ENCODE measurements at regions not wholly inside any gene's neighbourhood (a gene's known extent, or its start where the extent isn't known, plus 50 kb on each side); places are given as distances from the start of the nearest gene placed in this dataset.
A peak's percentile ranks its signal among the peaks of the same experiment; 100 is the strongest.

DNA sequence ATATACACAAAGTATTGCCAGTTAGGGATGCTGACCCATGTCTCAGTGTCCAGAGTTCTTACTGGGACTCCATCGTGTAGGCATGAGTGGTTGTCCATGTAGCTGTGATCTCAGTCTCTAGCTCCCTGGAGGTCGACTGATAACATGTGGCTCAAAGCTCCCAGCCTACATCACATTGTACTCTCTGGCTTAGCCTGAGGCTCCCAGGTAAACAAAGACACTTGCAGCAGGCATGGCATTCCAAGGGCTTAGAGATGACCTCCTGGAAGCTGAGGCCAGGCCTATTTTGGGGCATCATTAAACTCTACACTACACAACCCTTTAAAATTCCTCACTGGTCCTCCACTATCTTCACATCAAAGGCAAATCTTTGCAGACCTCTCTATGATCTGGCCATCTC lies 100.8 kb upstream of the DOCK1 start:
- no peak for DNase-seq (ENCODE audit: low read depth in 6 of 9, low spot score in 9 of 9)
- no peaks in the 10 kb centered on the region for H3K36me3 ChIP-seq (ENCODE audit: control insufficient read depth in 2 of 2, insufficient read depth in 2 of 2, low read length in 1 of 2)
- H3K4me3 ChIP-seq (ENCODE audit: low read length in 2 of 2): no peak overlapping the region
- H3K4me1 ChIP-seq (ENCODE audit: control insufficient read depth in 2 of 2, insufficient read depth in 2 of 2, low read length in 2 of 2): no peaks in the 10 kb centered on the region
- WGBS: 86% methylated on average over 2 of the region's 2 CpGs
- no peak overlapping the region for H3K27ac ChIP-seq (ENCODE audit: low read depth in 1 of 2, low read length in 1 of 2)
- no peaks in the 10 kb centered on the region for H3K27me3 ChIP-seq (ENCODE audit: control insufficient read depth in 2 of 2, insufficient read depth in 1 of 2, low read length in 1 of 2)
- no peaks in the 10 kb centered on the region for H3K9me3 ChIP-seq (ENCODE audit: control insufficient read depth in 2 of 2, insufficient read depth in 1 of 2, low read length in 1 of 2)

DNA sequence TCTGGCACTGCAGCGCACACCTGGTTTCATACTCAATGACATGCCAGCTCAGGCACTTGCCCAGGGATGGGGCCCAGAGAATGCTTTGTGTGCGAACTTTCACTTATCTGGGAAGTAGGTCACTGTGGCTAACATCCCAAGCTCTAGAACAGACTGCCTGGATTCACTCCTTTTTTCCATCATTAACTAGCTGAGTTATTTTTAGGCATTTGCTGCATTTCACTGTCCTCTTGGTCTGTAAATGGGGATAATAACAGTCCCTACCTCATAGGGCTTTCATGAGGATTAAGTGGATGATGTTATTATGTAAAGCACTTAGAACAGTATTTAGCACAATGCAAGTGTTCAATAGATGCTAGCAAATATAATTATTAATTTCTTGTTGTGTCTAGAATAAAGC lies 98.7 kb upstream of the DOCK1 start:
- WGBS: 92% methylated on average over 2 of the region's 2 CpGs
- Histone ChIP-seq H3K4me3 (ENCODE audit: low read length in 2 of 2) (no peak overlapping the region), H3K27ac (ENCODE audit: low read depth in 1 of 2, low read length in 1 of 2) (no peak overlapping the region), H3K36me3 (ENCODE audit: control insufficient read depth in 2 of 2, insufficient read depth in 2 of 2, low read length in 1 of 2) (no peaks in the 10 kb centered on the region), H3K9me3 (ENCODE audit: control insufficient read depth in 2 of 2, insufficient read depth in 1 of 2, low read length in 1 of 2) (no peaks in the 10 kb centered on the region), H3K4me1 (ENCODE audit: control insufficient read depth in 2 of 2, insufficient read depth in 2 of 2, low read length in 2 of 2) (no peaks in the 10 kb centered on the region), H3K27me3 (ENCODE audit: control insufficient read depth in 2 of 2, insufficient read depth in 1 of 2, low read length in 1 of 2) (no peaks in the 10 kb centered on the region)
- DNase-seq (ENCODE audit: low read depth in 6 of 9, low spot score in 9 of 9): no peak

DNA sequence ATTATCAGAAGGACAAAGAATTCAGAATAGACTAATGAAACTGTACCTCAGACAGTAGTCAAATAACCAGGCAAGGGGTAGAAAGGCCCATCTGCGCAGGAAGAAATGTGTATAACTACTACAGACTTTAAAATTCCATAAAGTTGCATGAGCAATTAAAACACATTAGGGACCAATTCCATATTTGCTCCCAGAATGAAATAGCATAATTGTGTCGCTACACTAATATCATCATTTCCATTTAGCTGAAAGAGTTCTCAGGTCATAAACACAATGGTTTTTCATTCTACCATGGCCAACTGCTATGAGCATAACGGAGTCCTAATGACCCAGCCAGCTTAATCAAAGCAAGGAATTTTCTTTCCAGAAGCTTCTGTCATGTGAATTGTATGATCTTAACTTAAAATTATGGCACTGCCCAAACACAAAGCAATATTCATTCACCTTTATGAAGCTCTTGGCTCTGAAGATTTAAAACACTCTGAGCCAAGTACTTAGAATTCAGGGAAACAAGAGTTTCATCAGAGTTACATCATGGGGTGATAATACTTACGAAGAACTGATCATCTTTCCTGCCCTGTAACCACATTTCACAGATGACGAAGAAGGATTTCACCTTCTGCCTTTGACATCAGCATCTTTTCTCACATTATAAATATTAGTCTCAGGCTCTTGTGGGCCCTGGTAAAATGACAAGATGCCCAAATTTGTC lies 98.1 kb upstream of the DOCK1 start:
- Histone ChIP-seq H3K36me3 (ENCODE audit: control insufficient read depth in 2 of 2, insufficient read depth in 2 of 2, low read length in 1 of 2) (no peaks in the 10 kb centered on the region), H3K27me3 (ENCODE audit: control insufficient read depth in 2 of 2, insufficient read depth in 1 of 2, low read length in 1 of 2) (no peaks in the 10 kb centered on the region), H3K4me1 (ENCODE audit: control insufficient read depth in 2 of 2, insufficient read depth in 2 of 2, low read length in 2 of 2) (no peaks in the 10 kb centered on the region), H3K27ac (ENCODE audit: low read depth in 1 of 2, low read length in 1 of 2) (no peak overlapping the region), H3K9me3 (ENCODE audit: control insufficient read depth in 2 of 2, insufficient read depth in 1 of 2, low read length in 1 of 2) (no peaks in the 10 kb centered on the region), H3K4me3 (ENCODE audit: low read length in 2 of 2) (no peak overlapping the region)
- DNase-seq (ENCODE audit: low read depth in 6 of 9, low spot score in 9 of 9): no peak
- WGBS: 95% methylated on average over 5 of the region's 5 CpGs

DNA sequence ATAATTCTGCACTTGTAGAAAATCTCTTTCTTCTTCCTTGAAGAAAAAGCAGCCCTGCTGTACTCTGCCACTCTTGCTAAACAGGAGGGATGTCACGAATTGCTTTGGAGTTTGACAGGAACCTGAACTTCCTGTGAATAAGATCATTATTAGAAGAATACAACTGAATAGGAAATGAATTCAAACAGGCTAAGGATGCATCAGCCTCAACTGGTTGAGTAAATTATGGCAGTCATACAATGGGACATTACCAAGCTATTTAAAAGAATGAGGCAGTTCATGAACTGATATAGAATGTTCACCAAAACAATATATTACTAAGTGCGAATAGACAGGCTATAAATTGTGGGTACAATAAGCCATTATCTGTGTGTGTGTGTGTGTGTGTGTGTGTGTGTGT lies 97.1 kb upstream of the DOCK1 start:
- Histone ChIP-seq H3K4me1 (ENCODE audit: control insufficient read depth in 2 of 2, insufficient read depth in 2 of 2, low read length in 2 of 2) (no peaks in the 10 kb centered on the region), H3K27ac (ENCODE audit: low read depth in 1 of 2, low read length in 1 of 2) (no peak overlapping the region), H3K9me3 (ENCODE audit: control insufficient read depth in 2 of 2, insufficient read depth in 1 of 2, low read length in 1 of 2) (no peaks in the 10 kb centered on the region), H3K27me3 (ENCODE audit: control insufficient read depth in 2 of 2, insufficient read depth in 1 of 2, low read length in 1 of 2) (no peaks in the 10 kb centered on the region), H3K4me3 (ENCODE audit: low read length in 2 of 2) (no peak overlapping the region), H3K36me3 (ENCODE audit: control insufficient read depth in 2 of 2, insufficient read depth in 2 of 2, low read length in 1 of 2) (no peaks in the 10 kb centered on the region)
- no peak for DNase-seq (ENCODE audit: low read depth in 6 of 9, low spot score in 9 of 9)
- 45% methylated on average over 2 of the region's 2 CpGs for WGBS

DNA sequence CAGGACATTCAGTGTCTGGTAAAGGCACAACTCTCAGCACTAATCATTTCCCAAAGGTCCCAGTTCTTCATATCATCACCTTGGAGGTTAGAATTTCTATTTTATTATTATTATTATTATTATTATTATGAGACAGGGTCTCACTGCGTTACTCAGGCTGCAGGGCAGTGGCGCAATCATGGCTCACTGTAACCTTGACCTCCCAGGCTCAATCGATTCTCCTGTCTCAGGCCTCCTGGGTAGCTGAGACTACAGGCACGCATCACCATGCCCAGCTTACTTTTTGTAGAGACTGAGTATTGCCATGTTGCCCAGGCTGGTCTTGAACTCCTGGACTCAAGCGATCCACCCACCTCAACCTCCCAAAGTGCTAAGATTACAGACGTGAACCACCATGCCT lies 91.8 kb upstream of the DOCK1 start:
- Histone ChIP-seq H3K27ac (ENCODE audit: low read depth in 1 of 2, low read length in 1 of 2) (no peak overlapping the region), H3K4me1 (ENCODE audit: control insufficient read depth in 2 of 2, insufficient read depth in 2 of 2, low read length in 2 of 2) (no peaks in the 10 kb centered on the region), H3K9me3 (ENCODE audit: control insufficient read depth in 2 of 2, insufficient read depth in 1 of 2, low read length in 1 of 2) (no peaks in the 10 kb centered on the region), H3K4me3 (ENCODE audit: low read length in 2 of 2) (no peak overlapping the region), H3K36me3 (ENCODE audit: control insufficient read depth in 2 of 2, insufficient read depth in 2 of 2, low read length in 1 of 2) (no peaks in the 10 kb centered on the region), H3K27me3 (ENCODE audit: control insufficient read depth in 2 of 2, insufficient read depth in 1 of 2, low read length in 1 of 2) (no peaks in the 10 kb centered on the region)
- no peak for DNase-seq (ENCODE audit: low read depth in 6 of 9, low spot score in 9 of 9)
- WGBS: 95% methylated on average over 6 of the region's 6 CpGs

DNA sequence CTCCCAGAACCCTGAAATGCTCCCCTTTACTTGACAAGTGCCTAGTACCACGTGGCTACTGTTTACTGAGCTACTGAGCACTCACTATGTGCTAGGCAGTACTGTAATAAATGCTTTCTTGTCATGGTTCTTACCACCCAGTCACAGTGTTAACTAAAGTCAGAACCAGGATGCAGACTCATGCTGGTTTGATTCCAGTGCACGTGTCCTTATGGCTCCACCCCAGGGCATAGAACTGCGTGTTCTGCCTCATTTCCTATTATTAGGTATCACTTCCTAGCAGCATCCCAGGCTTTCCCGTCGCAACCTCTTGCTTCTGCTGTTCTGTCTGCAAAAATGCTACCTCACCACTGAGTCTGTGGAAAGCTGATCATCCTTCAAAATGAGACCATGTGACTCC lies 71.7 kb upstream of the DOCK1 start:
- H3K27me3 ChIP-seq (ENCODE audit: control insufficient read depth in 2 of 2, insufficient read depth in 1 of 2, low read length in 1 of 2): no peaks in the 10 kb centered on the region
- no peaks in the 10 kb centered on the region for H3K4me1 ChIP-seq (ENCODE audit: control insufficient read depth in 2 of 2, insufficient read depth in 2 of 2, low read length in 2 of 2)
- no peak for DNase-seq (ENCODE audit: low read depth in 6 of 9, low spot score in 9 of 9)
- no peak overlapping the region for H3K4me3 ChIP-seq (ENCODE audit: low read length in 2 of 2)
- no peaks in the 10 kb centered on the region for H3K36me3 ChIP-seq (ENCODE audit: control insufficient read depth in 2 of 2, insufficient read depth in 2 of 2, low read length in 1 of 2)
- WGBS: 73% methylated on average over 5 of the region's 5 CpGs
- H3K27ac ChIP-seq (ENCODE audit: low read depth in 1 of 2, low read length in 1 of 2): no peak overlapping the region
- H3K9me3 ChIP-seq (ENCODE audit: control insufficient read depth in 2 of 2, insufficient read depth in 1 of 2, low read length in 1 of 2): no peaks in the 10 kb centered on the region

DNA sequence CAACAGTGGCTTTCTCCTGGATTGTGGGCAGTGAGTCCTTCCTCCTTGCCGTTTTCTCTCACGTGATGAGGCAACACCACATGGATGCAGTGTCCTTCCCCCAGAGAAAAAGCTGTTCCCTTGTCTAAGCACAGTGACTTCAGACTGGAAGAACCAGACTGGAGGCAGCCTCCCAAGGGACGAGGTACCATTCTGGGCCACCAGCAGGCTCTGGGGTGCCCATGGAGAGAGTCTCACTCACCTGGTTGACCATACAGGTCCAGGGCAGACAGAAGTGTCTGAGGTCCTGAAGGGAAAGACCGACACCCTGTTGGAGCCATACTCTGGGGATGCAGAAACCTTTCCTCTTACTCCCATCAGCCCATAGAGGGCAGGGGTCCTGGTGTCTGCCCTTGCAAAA lies 69.2 kb upstream of the DOCK1 start:
- Histone ChIP-seq H3K9me3 (ENCODE audit: control insufficient read depth in 2 of 2, insufficient read depth in 1 of 2, low read length in 1 of 2) (no peaks in the 10 kb centered on the region), H3K4me1 (ENCODE audit: control insufficient read depth in 2 of 2, insufficient read depth in 2 of 2, low read length in 2 of 2) (no peaks in the 10 kb centered on the region), H3K27ac (ENCODE audit: low read depth in 1 of 2, low read length in 1 of 2) (no peak overlapping the region), H3K36me3 (ENCODE audit: control insufficient read depth in 2 of 2, insufficient read depth in 2 of 2, low read length in 1 of 2) (no peaks in the 10 kb centered on the region), H3K4me3 (ENCODE audit: low read length in 2 of 2) (no peak overlapping the region), H3K27me3 (ENCODE audit: control insufficient read depth in 2 of 2, insufficient read depth in 1 of 2, low read length in 1 of 2) (no peaks in the 10 kb centered on the region)
- WGBS: 91% methylated on average over 4 of the region's 4 CpGs
- no peak for DNase-seq (ENCODE audit: low read depth in 6 of 9, low spot score in 9 of 9)

DNA sequence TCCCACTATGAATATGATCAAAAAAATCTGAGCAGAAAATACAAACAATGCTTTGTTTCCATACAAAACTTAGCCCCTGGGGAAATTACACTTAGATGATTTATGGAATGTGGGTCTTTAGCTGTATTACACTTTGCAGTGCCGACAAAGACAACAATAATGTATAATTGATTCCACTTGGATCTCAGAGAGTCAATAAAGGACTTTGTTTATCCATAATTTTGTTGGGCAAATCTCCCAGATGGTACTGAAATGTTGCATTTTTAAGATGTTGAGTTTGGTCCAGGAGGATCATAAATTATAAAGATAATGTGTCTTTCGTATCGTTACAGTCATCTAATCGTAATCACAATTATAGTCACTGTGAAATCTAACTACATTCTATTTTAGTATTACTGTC lies 66.9 kb upstream of the DOCK1 start:
- Histone ChIP-seq H3K4me3 (ENCODE audit: low read length in 2 of 2) (no peak overlapping the region), H3K27ac (ENCODE audit: low read depth in 1 of 2, low read length in 1 of 2) (no peak overlapping the region), H3K4me1 (ENCODE audit: control insufficient read depth in 2 of 2, insufficient read depth in 2 of 2, low read length in 2 of 2) (no peaks in the 10 kb centered on the region), H3K27me3 (ENCODE audit: control insufficient read depth in 2 of 2, insufficient read depth in 1 of 2, low read length in 1 of 2) (no peaks in the 10 kb centered on the region), H3K9me3 (ENCODE audit: control insufficient read depth in 2 of 2, insufficient read depth in 1 of 2, low read length in 1 of 2) (no peaks in the 10 kb centered on the region), H3K36me3 (ENCODE audit: control insufficient read depth in 2 of 2, insufficient read depth in 2 of 2, low read length in 1 of 2) (no peaks in the 10 kb centered on the region)
- 95% methylated on average over 4 of the region's 4 CpGs for WGBS
- DNase-seq (ENCODE audit: low read depth in 6 of 9, low spot score in 9 of 9): no peak

DNA sequence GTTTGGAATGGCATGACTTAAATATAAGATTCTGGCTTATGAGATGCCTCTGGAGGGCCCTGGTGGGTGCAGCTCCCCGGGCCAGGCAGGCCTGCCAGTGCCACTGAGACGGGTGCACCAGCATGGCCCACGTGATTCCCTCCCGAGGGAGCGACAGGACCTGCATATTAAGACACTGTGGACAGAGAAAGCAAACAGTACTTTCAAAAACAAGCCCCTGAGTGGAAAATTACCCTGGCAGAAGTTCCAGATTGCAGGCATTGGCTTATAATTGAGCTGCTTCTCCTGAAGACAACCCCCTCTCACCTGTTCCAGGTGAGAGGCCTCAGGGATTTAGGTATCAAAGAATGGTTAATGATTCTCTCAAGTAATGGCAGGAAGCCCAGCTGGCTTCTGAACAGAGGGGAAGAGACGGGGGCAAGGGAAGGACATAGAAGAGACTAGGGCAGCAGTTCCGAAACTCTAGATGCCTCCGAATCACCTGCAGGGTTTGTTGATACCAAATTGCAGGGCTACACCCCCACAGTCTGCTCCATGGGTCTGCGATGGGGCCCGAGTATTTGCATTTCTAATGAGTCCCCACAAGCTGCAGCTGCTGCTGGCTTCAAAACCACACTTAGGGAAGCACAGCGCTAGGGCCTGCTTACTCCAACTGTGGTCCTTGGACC lies 66.0 kb upstream of the DOCK1 start:
- no peaks in the 10 kb centered on the region for H3K9me3 ChIP-seq (ENCODE audit: control insufficient read depth in 2 of 2, insufficient read depth in 1 of 2, low read length in 1 of 2)
- WGBS: 68% methylated on average over 11 of the region's 11 CpGs
- DNase-seq (ENCODE audit: low read depth in 6 of 9, low spot score in 9 of 9): peak in 1 of 9 donors; percentile 15
- no peak overlapping the region for H3K4me3 ChIP-seq (ENCODE audit: low read length in 2 of 2)
- H3K36me3 ChIP-seq (ENCODE audit: control insufficient read depth in 2 of 2, insufficient read depth in 2 of 2, low read length in 1 of 2): no peaks in the 10 kb centered on the region
- no peak overlapping the region for H3K27ac ChIP-seq (ENCODE audit: low read depth in 1 of 2, low read length in 1 of 2)
- H3K4me1 ChIP-seq (ENCODE audit: control insufficient read depth in 2 of 2, insufficient read depth in 2 of 2, low read length in 2 of 2): no peaks in the 10 kb centered on the region
- H3K27me3 ChIP-seq (ENCODE audit: control insufficient read depth in 2 of 2, insufficient read depth in 1 of 2, low read length in 1 of 2): no peaks in the 10 kb centered on the region
